ENCODE measurements at regions not wholly inside any gene's neighbourhood (a gene's known extent, or its start where the extent isn't known, plus 50 kb on each side); places are given as distances from the start of the nearest gene placed in this dataset.

GRCh38 chr3:40855871-40856270, 331.1 kb downstream of the ZNF621 start:
- Histone ChIP-seq H3K79me2 (ENCODE audit: control insufficient read depth in 1 of 2, insufficient read depth in 2 of 2, low read length in 2 of 2) (no peaks in the 10 kb centered on the region), H4K8ac (ENCODE audit: extremely low read depth, insufficient read depth, low read length) (no peak overlapping the region), H4K91ac (replicated peaks; ENCODE audit: insufficient read length, low read length) (no peak overlapping the region), H4K5ac (ENCODE audit: insufficient read length, low read depth, low read length) (no peak overlapping the region), H3K27ac (ENCODE audit: low read depth, low read length) (no peak overlapping the region), H2BK15ac (ENCODE audit: low read length) (no peak overlapping the region), H2AK5ac (ENCODE audit: low read depth, low read length) (no peak overlapping the region), H3K36me3 (ENCODE audit: control insufficient read depth in 2 of 4, insufficient read depth in 4 of 4, low read length in 3 of 4) (no peaks in the 10 kb centered on the region), H3K79me1 (ENCODE audit: low read depth, low read length) (no peaks in the 10 kb centered on the region), H2BK5ac (ENCODE audit: low read depth, low read length) (no peak overlapping the region), H3K4me3 (ENCODE audit: extremely low read depth in 1 of 4, insufficient read depth in 2 of 4, low read depth in 3 of 4, low read length in 4 of 4) (no peak overlapping the region), H3K23me2 (ENCODE audit: low read depth, low read length) (no peaks in the 10 kb centered on the region), H3K27me3 (replicated peaks in 1 of 4; ENCODE audit: control insufficient read depth in 3 of 4, extremely low read depth in 1 of 4, insufficient read depth in 3 of 4, low read length in 3 of 4) (no peaks in the 10 kb centered on the region), H3K4ac (replicated peaks; ENCODE audit: insufficient read length, low read depth, low read length) (no peak overlapping the region), H3K23ac (ENCODE audit: insufficient read length) (no peak overlapping the region), H3K18ac (ENCODE audit: extremely low read depth, low read length) (no peak overlapping the region), H3K4me1 (replicated peaks in 1 of 4; ENCODE audit: control insufficient read depth in 3 of 4, insufficient read depth in 4 of 4, low read length in 3 of 4) (no peaks in the 10 kb centered on the region), H3K9ac (replicated peaks in 1 of 4; ENCODE audit: extremely low read depth in 1 of 4, low read depth in 3 of 4, low read length in 3 of 4) (no peak overlapping the region), H3K4me2 (ENCODE audit: insufficient read depth in 1 of 2, low read depth in 2 of 2, low read length in 2 of 2) (no peak overlapping the region), H2AFZ (ENCODE audit: low read length) (no peak overlapping the region), H3K56ac (replicated peaks; ENCODE audit: insufficient read length, low read depth, low read length) (no peak overlapping the region), H4K20me1 (replicated peaks in 1 of 2; ENCODE audit: control insufficient read depth in 1 of 2, insufficient read depth in 2 of 2, low read length in 2 of 2) (no peaks in the 10 kb centered on the region), H2BK12ac (ENCODE audit: low read depth, low read length) (no peak overlapping the region), H2BK20ac (ENCODE audit: low read length) (no peak overlapping the region), H3K9me3 (ENCODE audit: insufficient read depth in 2 of 2, low read depth in 1 of 2, low read length in 1 of 2) (no peaks in the 10 kb centered on the region), H3K14ac (ENCODE audit: insufficient read length) (no peak overlapping the region), H2BK120ac (replicated peaks; ENCODE audit: low read depth, low read length) (no peak overlapping the region)
- POLR2A ChIA-PET (ENCODE audit: partially characterized antibody) = no interaction called here
- TF ChIP-seq CHD2 (IDR thresholded peaks at IDR 0.05; ENCODE audit: low read length) (no peak), CBX5 (IDR thresholded peaks at IDR 0.05; ENCODE audit: low read depth, low read length) (no peak), SP4 (IDR thresholded peaks at IDR 0.05; ENCODE audit: low read length) (no peak), CBX8 (IDR thresholded peaks at IDR 0.05; ENCODE audit: borderline replicate concordance, low read depth, low read length) (no peak), CTBP2 (IDR thresholded peaks at IDR 0.05; ENCODE audit: borderline replicate concordance, insufficient read depth, insufficient read length, low read length) (no peak), MAFK (IDR thresholded peaks at IDR 0.05; ENCODE audit: low read depth, low read length) (no peak), FOSL1 (IDR thresholded peaks at IDR 0.05; ENCODE audit: insufficient read depth, low read depth, low read length) (no peak), MAX (IDR thresholded peaks at IDR 0.05) (no peak), EP300 (IDR thresholded peaks at IDR 0.05; ENCODE audit: borderline replicate concordance in 1 of 2, low read depth in 2 of 2, low read length in 2 of 2) (no peak), E2F6 (IDR thresholded peaks at IDR 0.05) (no peak), KDM5A (IDR thresholded peaks at IDR 0.05; ENCODE audit: low read length) (no peak), JUND (IDR thresholded peaks at IDR 0.05; ENCODE audit: low read length) (no peak), CHD1 (IDR thresholded peaks at IDR 0.05; ENCODE audit: low read depth, low read length) (no peak), RFX5 (IDR thresholded peaks at IDR 0.05; ENCODE audit: borderline replicate concordance, low read depth, low read length) (no peak)
- DNase-seq (ENCODE audit: low read depth in 1 of 2, low spot score in 2 of 2) (no peak), FAIRE-seq (no peak)
- CTCF ChIA-PET (ENCODE audit: partially characterized antibody) = interaction anchor here (0.6 to 4.4 kb wide), 3 partner anchors 10 to 666 kb away, joined by 3 to 18 read pairs (median 3); no protein-coding TSS in a partner anchor
- 95% methylated on average over 1 of the region's 1 CpG; no CpG with 5 or more reads in 1 of the 2 experiments for WGBS, 2 experiments (ENCODE audit: extremely low coverage in 1 of 2, insufficient coverage in 1 of 2, insufficient read length in 1 of 2, insufficient replicate concordance in 2 of 2, low coverage in 1 of 2, low lambda C conversion rate in 2 of 2, missing lambda C conversion rate in 1 of 2)
